ENCODE measurements at regions not wholly inside any gene's neighbourhood (a gene's known extent, or its start where the extent isn't known, plus 50 kb on each side); places are given as distances from the start of the nearest gene placed in this dataset.

GRCh38 chr10:2890093-2890492 lies 177.3 kb upstream of the PFKP start:
- no peak overlapping the region for H3K27ac ChIP-seq (ENCODE audit: low read length, poor library complexity, severe bottlenecking)
- no peak overlapping the region for H3K4me3 ChIP-seq (ENCODE audit: insufficient read depth in 1 of 2, low read depth in 1 of 2, low read length in 2 of 2)
- H3K23ac ChIP-seq (ENCODE audit: low read length in 2 of 2): no peak overlapping the region
- H4K8ac ChIP-seq (ENCODE audit: low read length): no peak overlapping the region
- H3K18ac ChIP-seq (ENCODE audit: low read depth in 1 of 2, low read length in 2 of 2): no peak overlapping the region
- no peak overlapping the region for H4K91ac ChIP-seq (ENCODE audit: low read length)
- H3K4me1 ChIP-seq (ENCODE audit: control insufficient read depth, insufficient read depth, low read depth, low read length): no peaks in the 10 kb centered on the region
- no peaks in the 10 kb centered on the region for H3K9me3 ChIP-seq (ENCODE audit: control insufficient read depth, low read length)
- no peak overlapping the region for H2BK15ac ChIP-seq (ENCODE audit: low read depth, poor library complexity, severe bottlenecking)
- H3K14ac ChIP-seq (ENCODE audit: low read length in 2 of 2): no peak overlapping the region
- no peak overlapping the region for H2BK5ac ChIP-seq (ENCODE audit: low read depth, low read length, poor library complexity, severe bottlenecking)
- no peaks in the 10 kb centered on the region for H3K36me3 ChIP-seq (ENCODE audit: control insufficient read depth in 1 of 2, insufficient read depth in 2 of 2, low read depth in 1 of 2, low read length in 2 of 2)
- no peak overlapping the region for H3K4me2 ChIP-seq (ENCODE audit: low read length, poor library complexity, severe bottlenecking)
- no peak overlapping the region for H2AFZ ChIP-seq (ENCODE audit: low read depth, low read length)
- no peaks in the 10 kb centered on the region for H3K79me1 ChIP-seq (replicated peaks; ENCODE audit: low read length, poor library complexity, severe bottlenecking)
- 92% methylated on average over 23 of the region's 23 CpGs for WGBS
- no peak overlapping the region for H2BK12ac ChIP-seq (ENCODE audit: low read length in 2 of 2)
- H2AK5ac ChIP-seq (ENCODE audit: low read length, severe bottlenecking): no peak overlapping the region
- H3K27me3 ChIP-seq (ENCODE audit: control insufficient read depth in 1 of 2, insufficient read depth in 1 of 2, low read length in 2 of 2): peaks cover 5% of the 10 kb centered on the region in 2 experiments
- no peak overlapping the region for H3K4ac ChIP-seq (ENCODE audit: low read depth in 1 of 2, low read length in 2 of 2)
- H2BK120ac ChIP-seq (ENCODE audit: low read depth, low read length): no peak overlapping the region
- no peak for DNase-seq
- no peak overlapping the region for H3K9ac ChIP-seq (ENCODE audit: low read length)

GRCh38 chr10:2888403-2889004 lies 178.8 kb upstream of the PFKP start:
- no peak for DNase-seq
- H3K9me3 ChIP-seq (ENCODE audit: control insufficient read depth, low read length): no peaks in the 10 kb centered on the region
- WGBS: 96% methylated on average over 14 of the region's 14 CpGs
- no peak overlapping the region for H2AFZ ChIP-seq (ENCODE audit: low read depth, low read length)
- H3K14ac ChIP-seq (ENCODE audit: low read length in 2 of 2): no peak overlapping the region
- H4K91ac ChIP-seq (ENCODE audit: low read length): no peak overlapping the region
- H3K18ac ChIP-seq (ENCODE audit: low read depth in 1 of 2, low read length in 2 of 2): no peak overlapping the region
- H3K4me1 ChIP-seq (ENCODE audit: control insufficient read depth, insufficient read depth, low read depth, low read length): no peaks in the 10 kb centered on the region
- H3K27ac ChIP-seq (ENCODE audit: low read length, poor library complexity, severe bottlenecking): no peak overlapping the region
- H3K4me3 ChIP-seq (ENCODE audit: insufficient read depth in 1 of 2, low read depth in 1 of 2, low read length in 2 of 2): no peak overlapping the region
- H2BK12ac ChIP-seq (ENCODE audit: low read length in 2 of 2): no peak overlapping the region
- H3K9ac ChIP-seq (ENCODE audit: low read length): no peak overlapping the region
- H3K23ac ChIP-seq (ENCODE audit: low read length in 2 of 2): no peak overlapping the region
- H2AK5ac ChIP-seq (ENCODE audit: low read length, severe bottlenecking): no peak overlapping the region
- H4K8ac ChIP-seq (ENCODE audit: low read length): no peak overlapping the region
- H3K4ac ChIP-seq (ENCODE audit: low read depth in 1 of 2, low read length in 2 of 2): no peak overlapping the region
- H2BK5ac ChIP-seq (ENCODE audit: low read depth, low read length, poor library complexity, severe bottlenecking): no peak overlapping the region
- no peak overlapping the region for H2BK120ac ChIP-seq (ENCODE audit: low read depth, low read length)
- no peaks in the 10 kb centered on the region for H3K36me3 ChIP-seq (ENCODE audit: control insufficient read depth in 1 of 2, insufficient read depth in 2 of 2, low read depth in 1 of 2, low read length in 2 of 2)
- peaks cover 5% of the 10 kb centered on the region in 2 experiments for H3K27me3 ChIP-seq (ENCODE audit: control insufficient read depth in 1 of 2, insufficient read depth in 1 of 2, low read length in 2 of 2)
- no peaks in the 10 kb centered on the region for H3K79me1 ChIP-seq (replicated peaks; ENCODE audit: low read length, poor library complexity, severe bottlenecking)
- H2BK15ac ChIP-seq (ENCODE audit: low read depth, poor library complexity, severe bottlenecking): no peak overlapping the region
- H3K4me2 ChIP-seq (ENCODE audit: low read length, poor library complexity, severe bottlenecking): no peak overlapping the region

GRCh38 chr10:2887391-2888070 lies 179.8 kb upstream of the PFKP start:
- Histone ChIP-seq H3K4ac (ENCODE audit: low read depth in 1 of 2, low read length in 2 of 2) (no peak overlapping the region), H3K27me3 (ENCODE audit: control insufficient read depth in 1 of 2, insufficient read depth in 1 of 2, low read length in 2 of 2) (peaks cover 5% of the 10 kb centered on the region in 2 experiments), H3K9ac (ENCODE audit: low read length) (no peak overlapping the region)

GRCh38 chr10:2886662-2887061 lies 180.7 kb upstream of the PFKP start:
- Histone ChIP-seq H2BK15ac (ENCODE audit: low read depth, poor library complexity, severe bottlenecking) (no peak overlapping the region), H2BK12ac (ENCODE audit: low read length in 2 of 2) (no peak overlapping the region), H3K9ac (ENCODE audit: low read length) (no peak overlapping the region), H3K79me1 (replicated peaks; ENCODE audit: low read length, poor library complexity, severe bottlenecking) (no peaks in the 10 kb centered on the region), H3K18ac (ENCODE audit: low read depth in 1 of 2, low read length in 2 of 2) (no peak overlapping the region), H2BK5ac (ENCODE audit: low read depth, low read length, poor library complexity, severe bottlenecking) (no peak overlapping the region), H4K8ac (ENCODE audit: low read length) (no peak overlapping the region), H3K27ac (ENCODE audit: low read length, poor library complexity, severe bottlenecking) (no peak overlapping the region), H3K4me1 (ENCODE audit: control insufficient read depth, insufficient read depth, low read depth, low read length) (no peaks in the 10 kb centered on the region), H2AFZ (ENCODE audit: low read depth, low read length) (no peak overlapping the region), H3K14ac (ENCODE audit: low read length in 2 of 2) (no peak overlapping the region), H4K91ac (ENCODE audit: low read length) (no peak overlapping the region), H2AK5ac (ENCODE audit: low read length, severe bottlenecking) (no peak overlapping the region), H3K27me3 (ENCODE audit: control insufficient read depth in 1 of 2, insufficient read depth in 1 of 2, low read length in 2 of 2) (peaks cover 5% of the 10 kb centered on the region in 2 experiments), H2BK120ac (ENCODE audit: low read depth, low read length) (no peak overlapping the region), H3K4ac (ENCODE audit: low read depth in 1 of 2, low read length in 2 of 2) (no peak overlapping the region), H3K9me3 (ENCODE audit: control insufficient read depth, low read length) (no peaks in the 10 kb centered on the region), H3K36me3 (ENCODE audit: control insufficient read depth in 1 of 2, insufficient read depth in 2 of 2, low read depth in 1 of 2, low read length in 2 of 2) (no peaks in the 10 kb centered on the region), H3K4me2 (ENCODE audit: low read length, poor library complexity, severe bottlenecking) (no peak overlapping the region), H3K4me3 (ENCODE audit: insufficient read depth in 1 of 2, low read depth in 1 of 2, low read length in 2 of 2) (no peak overlapping the region), H3K23ac (ENCODE audit: low read length in 2 of 2) (no peak overlapping the region)
- DNase-seq: no peak
- WGBS: 88% methylated on average over 12 of the region's 12 CpGs

More at GRCh38 chr10:2887391-2888070, 179.8 kb upstream of the PFKP start:
- no peaks in the 10 kb centered on the region for H3K4me1 ChIP-seq (ENCODE audit: control insufficient read depth, insufficient read depth, low read depth, low read length)
- no peak overlapping the region for H3K4me2 ChIP-seq (ENCODE audit: low read length, poor library complexity, severe bottlenecking)
- no peaks in the 10 kb centered on the region for H3K36me3 ChIP-seq (ENCODE audit: control insufficient read depth in 1 of 2, insufficient read depth in 2 of 2, low read depth in 1 of 2, low read length in 2 of 2)
- no peak overlapping the region for H2BK5ac ChIP-seq (ENCODE audit: low read depth, low read length, poor library complexity, severe bottlenecking)
- no peak overlapping the region for H2AFZ ChIP-seq (ENCODE audit: low read depth, low read length)
- H3K23ac ChIP-seq (ENCODE audit: low read length in 2 of 2): no peak overlapping the region
- no peaks in the 10 kb centered on the region for H3K79me1 ChIP-seq (replicated peaks; ENCODE audit: low read length, poor library complexity, severe bottlenecking)
- H3K18ac ChIP-seq (ENCODE audit: low read depth in 1 of 2, low read length in 2 of 2): no peak overlapping the region
- H3K14ac ChIP-seq (ENCODE audit: low read length in 2 of 2): no peak overlapping the region
- no peaks in the 10 kb centered on the region for H3K9me3 ChIP-seq (ENCODE audit: control insufficient read depth, low read length)
- no peak overlapping the region for H4K8ac ChIP-seq (ENCODE audit: low read length)
- H3K27ac ChIP-seq (ENCODE audit: low read length, poor library complexity, severe bottlenecking): no peak overlapping the region
- DNase-seq: no peak
- H4K91ac ChIP-seq (ENCODE audit: low read length): no peak overlapping the region
- H2AK5ac ChIP-seq (ENCODE audit: low read length, severe bottlenecking): no peak overlapping the region
- H3K4me3 ChIP-seq (ENCODE audit: insufficient read depth in 1 of 2, low read depth in 1 of 2, low read length in 2 of 2): no peak overlapping the region
- no peak overlapping the region for H2BK120ac ChIP-seq (ENCODE audit: low read depth, low read length)
- no peak overlapping the region for H2BK15ac ChIP-seq (ENCODE audit: low read depth, poor library complexity, severe bottlenecking)
- no peak overlapping the region for H2BK12ac ChIP-seq (ENCODE audit: low read length in 2 of 2)
- WGBS: 88% methylated on average over 11 of the region's 12 CpGs

All from mesenchymal stem cell (in vitro differentiated cells and primary cell).